ENCODE measurements at regions not wholly inside any gene's neighbourhood (a gene's known extent, or its start where the extent isn't known, plus 50 kb on each side); places are given as distances from the start of the nearest gene placed in this dataset.

GRCh38 chr13:34847766-34848165 lies 94.3 kb upstream of the NBEA start:
- TF ChIP-seq POLR2AphosphoS5 (IDR thresholded peaks at IDR 0.05; ENCODE audit: low read depth, low read length), result no peak
- TF ChIP-seq POLR2A (IDR thresholded peaks at IDR 0.05; ENCODE audit: low read depth, low read length), result no peak
- no peak for TF ChIP-seq TAF1 (IDR thresholded peaks at IDR 0.05; ENCODE audit: borderline replicate concordance, low read depth, low read length)
